GM12878 (cell line): ENCODE measurements at regions not wholly inside any gene's neighbourhood (a gene's known extent, or its start where the extent isn't known, plus 50 kb on each side); places are given as distances from the start of the nearest gene placed in this dataset.

ENCODE experiments used
- ASH2L ChIP-seq: fragments of 300-600, 200-600 bp; sonication (generic); IDR thresholded peaks from 2 replicates; pipeline ENCODE4 v1.6.1; 2017; ENCODE audit warnings: low read depth, mild to moderate bottlenecking, borderline replicate concordance
- CHD1 ChIP-seq: IDR thresholded peaks from 2 replicates; pipeline ENCODE4 v1.6.1; 2012; ENCODE audit warnings: low read depth, low read length, improper control_type of control experiment
- CHD4 ChIP-seq: fragments of 200-600 bp; sonication (generic); IDR thresholded peaks from 2 replicates; pipeline ENCODE4 v1.6.1; 2016; ENCODE audit warnings: mild to moderate bottlenecking
- CTCF ChIP-seq, 3 experiments: IDR thresholded peaks in 2 of 3; conservative IDR thresholded peaks in 1 of 3; 2 replicates each; pipeline ENCODE4 v1.5.1; 2011; ENCODE audit warnings: low read depth in 3 of 3, low read length in 3 of 3, mild to moderate bottlenecking in 3 of 3, control low read depth in 2 of 3, moderate library complexity in 2 of 3, inconsistent platforms in 1 of 3, mixed read lengths in 1 of 3; ENCODE audit not compliant: control insufficient read depth in 2 of 3, insufficient read depth in 1 of 3; ENCODE audit errors: extremely low read depth in 1 of 3
- ELK1 ChIP-seq: IDR thresholded peaks from 2 replicates; pipeline ENCODE4 v1.6.1; 2012; ENCODE audit warnings: low read depth, low read length, improper control_type of control experiment
- EP300 ChIP-seq, 2 experiments: fragments of 150-350 bp in 1 of 2; IDR thresholded peaks; 2 replicates each; pipeline ENCODE4 v1.6.1; 2011 to 2012; ENCODE audit warnings: low read depth in 2 of 2, low read length in 2 of 2, borderline replicate concordance in 1 of 2, improper control_type of control experiment in 1 of 2, inconsistent platforms in 1 of 2; ENCODE audit not compliant: control insufficient read depth in 1 of 2
- MEF2A ChIP-seq: IDR thresholded peaks from 2 replicates; pipeline ENCODE4 v1.6.1; 2011; ENCODE audit warnings: low read depth, mild to moderate bottlenecking, low read length, moderate library complexity; ENCODE audit not compliant: insufficient read depth
- NFIC ChIP-seq: IDR thresholded peaks from 2 replicates; pipeline ENCODE4 v1.6.1; 2012; ENCODE audit warnings: low read depth, mild to moderate bottlenecking, inconsistent platforms, low read length, moderate library complexity
- NFYB ChIP-seq: IDR thresholded peaks from 2 replicates; pipeline ENCODE4 v1.6.1; 2011; ENCODE audit warnings: low read depth, mild to moderate bottlenecking, low read length, improper control_type of control experiment, moderate library complexity; ENCODE audit not compliant: insufficient read depth
- NR2C1 ChIP-seq: fragments of 450-650 bp; IDR thresholded peaks from 2 replicates; pipeline ENCODE4 v1.6.1; 2017; ENCODE audit warnings: antibody characterized with exemption, mild to moderate bottlenecking, moderate library complexity
- REST ChIP-seq: IDR thresholded peaks from 2 replicates; pipeline ENCODE4 v1.6.1; 2012; ENCODE audit warnings: mild to moderate bottlenecking, low read depth, low read length
- SREBF2 ChIP-seq: IDR thresholded peaks from 2 replicates; pipeline ENCODE4 v1.6.1; 2012; ENCODE audit warnings: mild to moderate bottlenecking, low read length
- TAF1 ChIP-seq: IDR thresholded peaks from 2 replicates; pipeline ENCODE4 v1.6.1; 2011; ENCODE audit warnings: mild to moderate bottlenecking, low read depth, low read length, borderline replicate concordance
- TCF7 ChIP-seq: IDR thresholded peaks from 2 replicates; pipeline ENCODE4 v1.6.1; 2014; ENCODE audit warnings: antibody characterized with exemption, borderline replicate concordance

GRCh38 chr9:135372036-135372435 is 107.5 kb upstream of the PPP1R26 start:
- TF ChIP-seq NR2C1 (no peak), NFYB (no peak), SREBF2 (no peak), CHD1 (no peak), NFIC (no peak), CTCF (IDR thresholded peaks at IDR 0.05 in 2 of 3, conservative IDR thresholded peaks at IDR 0.05 in 1 of 3; ENCODE audit: control insufficient read depth in 2 of 3, extremely low read depth in 1 of 3, insufficient read depth in 1 of 3, low read depth in 3 of 3, low read length in 3 of 3) (no peak), REST (no peak), CHD4 (no peak), TAF1 (no peak), ELK1 (no peak), MEF2A (no peak), EP300 (IDR thresholded peaks at IDR 0.05; ENCODE audit: borderline replicate concordance in 1 of 2, control insufficient read depth in 1 of 2, low read depth in 2 of 2, low read length in 2 of 2) (no peak), ASH2L (no peak), TCF7 (no peak)
